Naive thymus-derived CD4-positive, alpha-beta T cell (primary cell): ENCODE measurements at regions not wholly inside any gene's neighbourhood (a gene's known extent, or its start where the extent isn't known, plus 50 kb on each side); places are given as distances from the start of the nearest gene placed in this dataset.
"Not testable (repeated sequence)": the region's sequence is repeated elsewhere in the genome, so short reads cannot be mapped to it uniquely, and the experiment has no call there.

Source experiments
- ATAC-seq: fragments of 150-1000 bp; cut with Tn5 transposase; 2 replicates; pipeline ENCODE4 v1.10.0; 2021; ENCODE audit warnings: mild to moderate bottlenecking, moderate library complexity
- CTCF ChIA-PET: fragments of 350-600 bp; sonication (Branson Sonifier 250); formaldehyde crosslinking; loops from one replicate; lab custom pipeline; 2021; ENCODE audit warnings: antibody characterized with exemption; lab: Charles Lee
- POLR2A ChIA-PET: fragments of 350-600 bp; sonication (Branson Sonifier 250); formaldehyde crosslinking; loops from one replicate; lab custom pipeline; 2021; ENCODE audit warnings: antibody characterized with exemption, inconsistent platforms; lab: Charles Lee
- DNase-seq, 9 donors: peaks; one replicate each; pipeline versions ENCODE4 v3.0.0 to v3.0.0-alpha.2; 2020 to 2022; ENCODE audit warnings: mixed read lengths in 1 of 9
- H3K27ac ChIP-seq: one replicate; pipeline ENCODE4 v1.7.0; 2013; ENCODE audit warnings: mild to moderate bottlenecking, low read depth, low read length, moderate library complexity
- H3K27me3 ChIP-seq, 2 donors: one replicate each; pipeline ENCODE4 v1.7.0; 2013; ENCODE audit warnings: low read length in 2 of 2, mild to moderate bottlenecking in 2 of 2, moderate library complexity in 2 of 2; ENCODE audit not compliant: control insufficient read depth in 2 of 2, insufficient read depth in 2 of 2
- H3K36me3 ChIP-seq, 3 experiments: 1 replicate in 2 of 3; 2 replicates in 1 of 3; pipeline ENCODE4 v1.7.0; 2013; ENCODE audit warnings: low read length in 3 of 3, mild to moderate bottlenecking in 3 of 3, moderate library complexity in 1 of 3; ENCODE audit not compliant: insufficient read depth in 3 of 3, control insufficient read depth in 2 of 3
- H3K4me1 ChIP-seq, 2 donors: one replicate each; pipeline ENCODE4 v1.7.0; 2013; ENCODE audit warnings: low read length in 2 of 2, mild to moderate bottlenecking in 2 of 2, moderate library complexity in 1 of 2; ENCODE audit not compliant: control insufficient read depth in 2 of 2, insufficient read depth in 2 of 2
- H3K4me3 ChIP-seq: 2 replicates; pipeline ENCODE4 v1.7.0; 2013; ENCODE audit warnings: mild to moderate bottlenecking, low read length
- H3K9me3 ChIP-seq, 3 experiments: 1 replicate in 2 of 3; 2 replicates in 1 of 3; pipeline ENCODE4 v1.7.0; 2013; ENCODE audit warnings: low read length in 3 of 3; ENCODE audit not compliant: control insufficient read depth in 2 of 3
- H3K27ac Mint-ChIP-seq, 9 donors: one replicate each; pipeline ENCODE4 v1.8.0; 2020 to 2022; ENCODE audit warnings: mixed read lengths in 9 of 9, mild to moderate bottlenecking in 8 of 9, moderate library complexity in 5 of 9, inconsistent platforms in 2 of 9
- H3K27me3 Mint-ChIP-seq, 5 donors: one replicate each; pipeline ENCODE4 v1.8.0; 2021 to 2022; ENCODE audit warnings: mixed read lengths in 5 of 5, mild to moderate bottlenecking in 1 of 5
- H3K36me3 Mint-ChIP-seq, 5 donors: one replicate each; pipeline ENCODE4 v1.8.0; 2020 to 2022; ENCODE audit warnings: mixed read lengths in 5 of 5, mild to moderate bottlenecking in 3 of 5, inconsistent platforms in 1 of 5
- H3K4me1 Mint-ChIP-seq, 7 donors: one replicate each; pipeline ENCODE4 v1.8.0; 2020 to 2022; ENCODE audit warnings: mixed read lengths in 7 of 7, mild to moderate bottlenecking in 3 of 7, inconsistent platforms in 1 of 7
- H3K4me3 Mint-ChIP-seq, 10 donors: one replicate each; pipeline ENCODE4 v1.8.0; 2020 to 2022; ENCODE audit warnings: mild to moderate bottlenecking in 10 of 10, mixed read lengths in 10 of 10, moderate library complexity in 6 of 10, inconsistent platforms in 2 of 10
- H3K9me3 Mint-ChIP-seq, 11 donors: one replicate each; pipeline ENCODE4 v1.8.0; 2020 to 2022; ENCODE audit warnings: mixed read lengths in 11 of 11, mild to moderate bottlenecking in 4 of 11, inconsistent platforms in 1 of 11, moderate library complexity in 1 of 11
- intact Hi-C, 2 donors: fragments of 100-400 bp; cut with micrococcal nuclease; formaldehyde crosslinking; loops; one replicate each; pipeline ENCODE4 v1.15.1; 2023

DNA sequence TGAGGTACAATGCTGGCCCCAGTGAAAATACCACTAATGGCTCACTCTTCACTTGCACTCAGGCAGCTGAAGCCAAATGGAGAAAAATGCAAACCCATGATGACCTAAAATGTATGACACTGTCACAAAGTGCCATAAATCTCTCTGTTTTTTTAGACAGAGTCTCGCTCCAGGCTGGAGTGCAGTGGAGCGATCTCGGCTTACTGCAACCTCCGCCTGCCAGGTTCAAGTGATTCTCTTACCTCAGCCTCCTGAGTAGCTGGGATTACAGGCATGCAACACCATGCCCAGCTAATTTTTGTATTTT lies 64.5 kb upstream of the CCNY start:
- ATAC-seq, H3K9me3 ChIP-seq, intact Hi-C loops, POLR2A ChIA-PET, H3K4me3 ChIP-seq, H3K36me3 ChIP-seq, H3K4me1 ChIP-seq, H3K4me3 Mint-ChIP-seq, H3K27ac ChIP-seq, DNase-seq, CTCF ChIA-PET, H3K27me3 Mint-ChIP-seq, H3K36me3 Mint-ChIP-seq, H3K27ac Mint-ChIP-seq, H3K9me3 Mint-ChIP-seq, H3K27me3 ChIP-seq: not testable (repeated sequence)
- H3K4me1 Mint-ChIP-seq = peaks cover 0 to 10% (median 6%) of the 10 kb centered on the region in 7 donors

DNA sequence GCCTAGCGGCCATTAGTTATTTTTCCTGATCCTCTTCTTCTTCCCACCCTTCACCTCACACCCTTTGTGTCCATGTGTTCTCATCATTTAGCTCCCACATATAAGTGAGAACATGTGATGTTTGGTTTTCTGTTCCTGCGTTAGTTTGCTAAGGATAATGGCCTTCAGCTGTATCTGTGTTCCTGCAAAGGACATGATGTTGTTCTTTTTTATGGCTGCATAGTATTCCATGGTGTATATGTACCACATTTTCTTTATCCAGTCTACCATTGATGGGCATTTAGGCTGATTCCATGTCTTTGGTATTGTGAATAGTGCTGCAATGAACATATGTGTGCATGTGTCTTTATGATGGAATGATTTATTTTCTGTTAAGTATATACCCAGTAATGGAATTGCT lies 63.9 kb upstream of the CCNY start:
- H3K27me3 ChIP-seq, H3K9me3 Mint-ChIP-seq, H3K36me3 Mint-ChIP-seq, H3K4me3 ChIP-seq, CTCF ChIA-PET, H3K27ac ChIP-seq, H3K9me3 ChIP-seq, H3K27me3 Mint-ChIP-seq, H3K4me3 Mint-ChIP-seq, H3K36me3 ChIP-seq, H3K27ac Mint-ChIP-seq, intact Hi-C loops, POLR2A ChIA-PET, DNase-seq, ATAC-seq, H3K4me1 ChIP-seq: not testable (repeated sequence)
- H3K4me1 Mint-ChIP-seq = peaks cover 0 to 10% (median 6%) of the 10 kb centered on the region in 7 donors

DNA sequence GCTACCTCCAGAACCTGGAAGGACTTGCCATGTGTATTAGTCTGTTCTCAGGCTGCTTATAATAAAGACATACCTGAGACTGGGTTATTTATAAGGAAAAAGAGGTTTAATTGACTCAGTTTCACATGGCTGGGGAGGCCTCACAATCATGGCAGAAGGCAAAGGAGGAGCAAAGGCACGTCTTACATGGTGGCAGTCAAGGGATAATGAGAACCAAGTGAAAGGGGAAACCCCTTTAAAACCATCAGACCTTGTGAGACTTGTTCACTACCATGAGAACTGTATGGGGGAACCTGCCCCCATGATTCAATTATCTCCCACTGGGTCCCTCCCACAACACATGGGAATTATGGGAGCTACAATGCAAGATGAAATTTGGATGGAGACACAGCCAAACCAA lies 62.3 kb upstream of the CCNY start:
- H3K4me3 Mint-ChIP-seq, intact Hi-C loops, H3K4me3 ChIP-seq, H3K36me3 ChIP-seq, CTCF ChIA-PET, H3K4me1 ChIP-seq, ATAC-seq, H3K27me3 ChIP-seq, H3K9me3 ChIP-seq, DNase-seq, POLR2A ChIA-PET, H3K27ac ChIP-seq, H3K27me3 Mint-ChIP-seq, H3K36me3 Mint-ChIP-seq, H3K27ac Mint-ChIP-seq, H3K9me3 Mint-ChIP-seq, H3K4me1 Mint-ChIP-seq: not testable (repeated sequence)

DNA sequence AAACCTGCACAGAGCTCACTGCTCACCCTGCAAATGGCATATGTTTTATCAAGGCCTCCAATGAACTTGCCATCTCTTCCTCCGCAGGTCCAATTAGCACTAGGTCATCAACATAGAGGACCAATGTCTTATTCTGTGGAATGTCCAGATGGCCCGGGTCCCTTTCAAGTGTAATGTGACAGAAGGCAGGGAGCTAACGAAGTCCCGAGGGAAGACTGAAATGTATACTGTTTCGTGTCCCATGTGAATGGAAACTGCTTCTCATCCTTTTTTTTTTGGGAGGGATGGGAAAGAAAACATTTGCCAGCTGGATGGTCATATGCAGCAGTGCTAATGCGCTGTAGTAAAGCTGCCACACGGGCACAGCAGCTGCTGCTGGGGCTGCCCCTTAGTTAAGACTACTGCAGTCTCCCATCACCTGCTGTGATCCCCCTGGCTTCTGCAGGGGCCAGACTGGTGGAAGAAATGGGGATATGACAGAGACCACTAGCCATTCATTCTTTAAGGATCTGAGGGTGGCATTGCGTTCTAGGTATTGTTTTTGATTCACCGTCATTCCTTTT lies 61.7 kb upstream of the CCNY start:
- Mint-ChIP-seq H3K4me3 (no peak overlapping the region), H3K27me3 (no peaks in the 10 kb centered on the region), H3K36me3 (no peaks in the 10 kb centered on the region), H3K4me1 (peaks cover 0 to 5% (median 0%) of the 10 kb centered on the region in 7 donors), H3K9me3 (peaks cover 0 to 6% (median 0%) of the 10 kb centered on the region in 11 donors), H3K27ac (no peak overlapping the region)
- ATAC-seq = no peak
- Histone ChIP-seq H3K4me3 (no peak overlapping the region), H3K27me3 (no peaks in the 10 kb centered on the region), H3K4me1 (no peaks in the 10 kb centered on the region), H3K9me3 (no peaks in the 10 kb centered on the region), H3K27ac (no peak overlapping the region), H3K36me3 (no peaks in the 10 kb centered on the region)
- POLR2A ChIA-PET = interaction anchor here (0.5 kb wide), 1 partner anchor 23 kb away, joined by 4 read pairs; no protein-coding TSS in a partner anchor
- CTCF ChIA-PET = no interaction called here
- no peak for DNase-seq
- intact Hi-C loops = no loop called here

DNA sequence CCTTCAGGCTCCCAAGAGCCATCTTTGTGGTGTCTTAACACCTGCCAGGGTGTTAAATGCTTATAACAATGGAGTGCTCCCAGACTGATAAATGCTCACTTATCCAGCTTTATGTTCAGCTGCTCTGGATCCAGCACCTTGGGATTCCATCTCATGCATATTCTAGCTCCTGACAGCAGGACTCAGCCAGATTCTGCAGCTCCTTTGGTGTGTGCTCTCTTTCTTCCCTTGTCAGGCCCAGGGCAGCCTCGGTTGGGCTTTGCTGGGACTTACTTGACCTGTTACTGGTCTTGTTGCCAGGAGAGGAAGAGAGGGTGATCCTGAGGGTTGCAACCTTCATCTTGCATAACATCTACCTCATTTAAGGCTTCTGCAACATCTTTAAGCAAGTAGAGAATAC lies 59.4 kb upstream of the CCNY start:
- H3K4me3 Mint-ChIP-seq = no peak overlapping the region
- no peaks in the 10 kb centered on the region for H3K4me1 Mint-ChIP-seq
- ChIA-PET CTCF (no interaction called here), POLR2A (no interaction called here)
- peak overlapping the region in 1 of 9 donors; percentile 17 for H3K27ac Mint-ChIP-seq
- no peak overlapping the region for H3K4me3 ChIP-seq
- H3K36me3 ChIP-seq = no peaks in the 10 kb centered on the region
- H3K9me3 ChIP-seq = no peaks in the 10 kb centered on the region
- H3K27me3 Mint-ChIP-seq = no peaks in the 10 kb centered on the region
- DNase-seq (no peak), ATAC-seq (no peak)
- H3K27ac ChIP-seq = no peak overlapping the region
- no peaks in the 10 kb centered on the region for H3K4me1 ChIP-seq
- intact Hi-C loops = no loop called here
- no peaks in the 10 kb centered on the region for H3K27me3 ChIP-seq
- peaks cover 0 to 7% (median 5%) of the 10 kb centered on the region in 11 donors for H3K9me3 Mint-ChIP-seq
- H3K36me3 Mint-ChIP-seq = peaks cover 0 to 6% (median 0%) of the 10 kb centered on the region in 5 donors

DNA sequence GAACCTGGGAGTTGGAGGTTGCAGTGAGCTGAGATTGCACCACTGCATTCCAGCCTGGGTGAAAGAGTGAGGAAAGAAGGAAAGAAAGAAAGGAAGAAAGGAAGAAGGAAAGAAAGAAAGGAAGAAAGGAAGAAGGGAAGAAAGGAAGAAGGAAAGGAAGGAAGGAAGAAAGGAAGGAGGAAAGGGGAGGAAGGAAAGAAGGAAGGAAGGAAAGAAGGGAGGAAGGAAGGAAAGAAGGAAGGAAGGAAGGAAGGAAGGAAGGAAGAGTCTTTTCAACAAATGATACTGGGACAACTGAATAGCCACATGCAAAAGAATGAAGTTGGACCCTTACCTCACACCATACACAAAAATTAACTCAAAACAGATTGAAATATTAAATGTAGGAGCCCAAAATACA lies 56.1 kb upstream of the CCNY start:
- H3K4me1 ChIP-seq, DNase-seq, intact Hi-C loops, H3K27ac ChIP-seq, H3K27me3 ChIP-seq, H3K36me3 ChIP-seq, H3K36me3 Mint-ChIP-seq, H3K4me3 Mint-ChIP-seq, POLR2A ChIA-PET, H3K27ac Mint-ChIP-seq, H3K9me3 ChIP-seq, ATAC-seq, H3K4me1 Mint-ChIP-seq, H3K27me3 Mint-ChIP-seq, H3K4me3 ChIP-seq, CTCF ChIA-PET, H3K9me3 Mint-ChIP-seq: not testable (repeated sequence)
